HepG2 (cell line): ENCODE measurements at regions not wholly inside any gene's neighbourhood (a gene's known extent, or its start where the extent isn't known, plus 50 kb on each side); places are given as distances from the start of the nearest gene placed in this dataset.

Experiments
- CCDC6 ChIP-seq: sonication (generic); formaldehyde crosslinking; IDR thresholded peaks from 2 replicates; pipeline ENCODE4 v1.8.1; 2022; ENCODE audit warnings: mild to moderate bottlenecking, missing genetic modification reagents, moderate library complexity
- DNMT1 ChIP-seq: sonication (generic); formaldehyde crosslinking; IDR thresholded peaks from 2 replicates; pipeline ENCODE4 v1.5.1; 2020; ENCODE audit warnings: mild to moderate bottlenecking, missing genetic modification reagents
- FOSL2 ChIP-seq: sonication (generic); formaldehyde crosslinking; IDR thresholded peaks from 2 replicates; pipeline ENCODE4 v1.4.0; 2020; ENCODE audit warnings: missing genetic modification reagents
- HHEX ChIP-seq: IDR thresholded peaks from 2 replicates; pipeline ENCODE4 v1.6.1; 2016; ENCODE audit warnings: control low read depth
- HNF4G ChIP-seq, 2 experiments: sonication (generic) in 1 of 2; formaldehyde crosslinking in 1 of 2; IDR thresholded peaks; 2 replicates each; pipeline versions ENCODE4 v1.4.0 to v1.6.1; 2011 to 2020; ENCODE audit warnings: borderline replicate concordance in 2 of 2, low read depth in 2 of 2, mild to moderate bottlenecking in 2 of 2, low read length in 1 of 2, missing genetic modification reagents in 1 of 2, moderate library complexity in 1 of 2
- MAFG ChIP-seq: sonication (generic); formaldehyde crosslinking; IDR thresholded peaks from 2 replicates; pipeline ENCODE4 v1.5.1; 2020; ENCODE audit warnings: mild to moderate bottlenecking, missing genetic modification reagents
- SIN3B ChIP-seq: fragments of 150-350 bp; IDR thresholded peaks from 2 replicates; pipeline ENCODE4 v1.6.1; 2014; ENCODE audit warnings: low read length
- TAF15 ChIP-seq: fragments of 200-400 bp; formaldehyde crosslinking; IDR thresholded peaks from one replicate; pipeline ENCODE4 v1.6.1; 2018; ENCODE audit warnings: mild to moderate bottlenecking, low read depth, low read length; ENCODE audit not compliant: poor library complexity, severe bottlenecking
- ZFP37 ChIP-seq: sonication (generic); formaldehyde crosslinking; IDR thresholded peaks from 2 replicates; pipeline ENCODE4 v1.4.0; 2020; ENCODE audit warnings: missing genetic modification reagents, borderline replicate concordance
- ZFYVE20 ChIP-seq: sonication (generic); formaldehyde crosslinking; IDR thresholded peaks from 2 replicates; pipeline ENCODE4 v1.8.0; 2023; ENCODE audit warnings: low read depth, mild to moderate bottlenecking, moderate library complexity, missing genetic modification reagents, borderline replicate concordance
- ZMAT3 ChIP-seq: sonication (generic); formaldehyde crosslinking; conservative IDR thresholded peaks from 2 replicates; pipeline ENCODE4 v1.7.0; 2021; ENCODE audit warnings: missing genetic modification reagents
- ZNF124 ChIP-seq: sonication (generic); formaldehyde crosslinking; IDR thresholded peaks from 2 replicates; pipeline ENCODE4 v1.4.0; 2020; ENCODE audit warnings: missing genetic modification reagents
- ZNF136 ChIP-seq: sonication (generic); formaldehyde crosslinking; IDR thresholded peaks from 2 replicates; pipeline ENCODE4 v1.8.1; 2022; ENCODE audit warnings: low read depth, mild to moderate bottlenecking, moderate library complexity, missing genetic modification reagents
- ZNF501 ChIP-seq: sonication (generic); formaldehyde crosslinking; IDR thresholded peaks from 2 replicates; pipeline ENCODE4 v1.5.1; 2020; ENCODE audit warnings: mild to moderate bottlenecking, moderate library complexity, missing genetic modification reagents
- ZNF761 ChIP-seq: sonication (generic); formaldehyde crosslinking; conservative IDR thresholded peaks from 2 replicates; pipeline ENCODE4 v1.4.0; 2020; ENCODE audit warnings: mild to moderate bottlenecking, missing genetic modification reagents
- ZNF773 ChIP-seq: sonication (generic); formaldehyde crosslinking; IDR thresholded peaks from 2 replicates; pipeline ENCODE4 v1.4.0; 2020; ENCODE audit warnings: missing genetic modification reagents, borderline replicate concordance
- ZNF781 ChIP-seq: sonication (generic); formaldehyde crosslinking; IDR thresholded peaks from 2 replicates; pipeline ENCODE4 v1.5.1; 2020; ENCODE audit warnings: borderline replicate concordance, mild to moderate bottlenecking, missing genetic modification reagents; ENCODE audit errors: not compliant biosample characterization
- ZNF790 ChIP-seq: sonication (generic); formaldehyde crosslinking; IDR thresholded peaks from 2 replicates; pipeline ENCODE4 v1.8.0; 2022; ENCODE audit warnings: missing genetic modification reagents, mild to moderate bottlenecking, borderline replicate concordance
- TF ChIP-seq, protein P1 (sequence below): sonication (generic); formaldehyde crosslinking; IDR thresholded peaks from 2 replicates; pipeline ENCODE4 v1.8.0; 2022; ENCODE audit warnings: missing genetic modification reagents, mild to moderate bottlenecking, moderate library complexity, borderline replicate concordance
- TF ChIP-seq, protein P2 (sequence below): sonication (generic); formaldehyde crosslinking; conservative IDR thresholded peaks from 2 replicates; pipeline ENCODE4 v1.8.0; 2022; ENCODE audit warnings: low read depth, missing genetic modification reagents
- TF ChIP-seq, protein P3 (sequence below): IDR thresholded peaks from 2 replicates; pipeline ENCODE4 v1.6.1; 2016; ENCODE audit warnings: mild to moderate bottlenecking, missing biosample characterization, missing genetic modification reagents
- TF ChIP-seq, protein P4 (sequence below): sonication (generic); formaldehyde crosslinking; IDR thresholded peaks from 2 replicates; pipeline ENCODE4 v1.5.0; 2020; ENCODE audit warnings: missing genetic modification reagents, mild to moderate bottlenecking, borderline replicate concordance
- TF ChIP-seq, protein P5 (sequence below): IDR thresholded peaks from 2 replicates; pipeline ENCODE4 v1.6.1; 2016; ENCODE audit warnings: low read depth

DNA sequence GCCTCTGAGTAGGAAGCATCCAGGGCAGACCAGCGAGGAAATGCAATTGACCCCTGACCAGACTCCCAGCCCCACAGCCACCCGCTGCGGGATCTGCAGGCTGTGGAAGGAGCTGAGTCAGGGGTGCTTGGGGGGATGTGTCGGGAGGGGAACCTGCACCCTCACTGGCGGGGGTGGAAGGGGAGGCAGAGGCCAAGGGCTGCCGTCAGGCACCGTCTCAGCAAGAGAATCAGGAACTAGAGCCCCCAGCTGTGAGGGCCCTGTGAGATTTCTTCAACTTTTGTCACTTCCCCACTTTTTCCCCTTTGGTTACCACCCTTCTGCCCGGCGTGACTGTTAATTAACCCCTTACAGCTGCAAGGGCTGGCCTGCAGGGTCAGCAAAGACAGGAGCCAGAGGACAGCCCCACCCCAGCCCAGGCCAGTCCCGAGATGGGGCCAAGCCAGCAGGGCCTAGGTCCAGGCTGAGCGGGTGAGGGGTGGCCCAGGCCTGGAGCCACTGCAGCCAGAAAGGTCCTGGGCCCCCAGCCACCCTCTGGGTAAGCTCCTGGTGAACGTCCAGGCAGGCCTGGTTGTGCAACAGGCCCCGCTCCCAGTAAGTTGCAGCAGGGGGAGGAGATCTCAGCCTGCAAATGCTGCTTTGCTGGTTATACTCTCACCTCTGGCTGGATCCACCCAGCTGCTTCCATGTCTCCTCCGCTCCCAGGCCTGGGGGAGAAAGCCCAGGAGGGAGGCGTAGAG lies 147.0 kb upstream of the ID2 start (continued):
- TF ChIP-seq, protein P1, sequence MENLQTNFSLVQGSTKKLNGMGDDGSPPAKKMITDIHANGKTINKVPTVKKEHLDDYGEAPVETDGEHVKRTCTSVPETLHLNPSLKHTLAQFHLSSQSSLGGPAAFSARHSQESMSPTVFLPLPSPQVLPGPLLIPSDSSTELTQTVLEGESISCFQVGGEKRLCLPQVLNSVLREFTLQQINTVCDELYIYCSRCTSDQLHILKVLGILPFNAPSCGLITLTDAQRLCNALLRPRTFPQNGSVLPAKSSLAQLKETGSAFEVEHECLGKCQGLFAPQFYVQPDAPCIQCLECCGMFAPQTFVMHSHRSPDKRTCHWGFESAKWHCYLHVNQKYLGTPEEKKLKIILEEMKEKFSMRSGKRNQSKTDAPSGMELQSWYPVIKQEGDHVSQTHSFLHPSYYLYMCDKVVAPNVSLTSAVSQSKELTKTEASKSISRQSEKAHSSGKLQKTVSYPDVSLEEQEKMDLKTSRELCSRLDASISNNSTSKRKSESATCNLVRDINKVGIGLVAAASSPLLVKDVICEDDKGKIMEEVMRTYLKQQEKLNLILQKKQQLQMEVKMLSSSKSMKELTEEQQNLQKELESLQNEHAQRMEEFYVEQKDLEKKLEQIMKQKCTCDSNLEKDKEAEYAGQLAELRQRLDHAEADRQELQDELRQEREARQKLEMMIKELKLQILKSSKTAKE: no peak
- TF ChIP-seq ZNF124: 0 out of 2 replicates have a peak, but pooled peaks have one; percentile 51
- no peak for TF ChIP-seq HNF4G (IDR thresholded peaks at IDR 0.05; ENCODE audit: borderline replicate concordance, low read depth, low read length)
- no peak for TF ChIP-seq HNF4G (CRISPR knock-in tag; IDR thresholded peaks at IDR 0.05; ENCODE audit: borderline replicate concordance, low read depth)
- TF ChIP-seq, protein P2, sequence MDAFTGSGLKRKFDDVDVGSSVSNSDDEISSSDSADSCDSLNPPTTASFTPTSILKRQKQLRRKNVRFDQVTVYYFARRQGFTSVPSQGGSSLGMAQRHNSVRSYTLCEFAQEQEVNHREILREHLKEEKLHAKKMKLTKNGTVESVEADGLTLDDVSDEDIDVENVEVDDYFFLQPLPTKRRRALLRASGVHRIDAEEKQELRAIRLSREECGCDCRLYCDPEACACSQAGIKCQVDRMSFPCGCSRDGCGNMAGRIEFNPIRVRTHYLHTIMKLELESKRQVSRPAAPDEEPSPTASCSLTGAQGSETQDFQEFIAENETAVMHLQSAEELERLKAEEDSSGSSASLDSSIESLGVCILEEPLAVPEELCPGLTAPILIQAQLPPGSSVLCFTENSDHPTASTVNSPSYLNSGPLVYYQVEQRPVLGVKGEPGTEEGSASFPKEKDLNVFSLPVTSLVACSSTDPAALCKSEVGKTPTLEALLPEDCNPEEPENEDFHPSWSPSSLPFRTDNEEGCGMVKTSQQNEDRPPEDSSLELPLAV (CRISPR knock-in tag): no peak
- no peak for TF ChIP-seq CCDC6 (CRISPR knock-in tag)
- no peak for TF ChIP-seq ZNF781 (CRISPR knock-in tag)
- no peak for TF ChIP-seq DNMT1 (CRISPR knock-in tag)
- TF ChIP-seq ZNF136: no peak
- TF ChIP-seq, protein P3, sequence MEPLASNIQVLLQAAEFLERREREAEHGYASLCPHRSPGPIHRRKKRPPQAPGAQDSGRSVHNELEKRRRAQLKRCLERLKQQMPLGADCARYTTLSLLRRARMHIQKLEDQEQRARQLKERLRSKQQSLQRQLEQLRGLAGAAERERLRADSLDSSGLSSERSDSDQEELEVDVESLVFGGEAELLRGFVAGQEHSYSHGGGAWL (CRISPR knock-in tag): peak; percentile 31; the same call in 1 of the 2 replicates
- TF ChIP-seq ZNF790 (CRISPR knock-in tag): no peak
- TF ChIP-seq ZNF501: peak; percentile 73
- TF ChIP-seq SIN3B: no peak
- TF ChIP-seq, protein P4, sequence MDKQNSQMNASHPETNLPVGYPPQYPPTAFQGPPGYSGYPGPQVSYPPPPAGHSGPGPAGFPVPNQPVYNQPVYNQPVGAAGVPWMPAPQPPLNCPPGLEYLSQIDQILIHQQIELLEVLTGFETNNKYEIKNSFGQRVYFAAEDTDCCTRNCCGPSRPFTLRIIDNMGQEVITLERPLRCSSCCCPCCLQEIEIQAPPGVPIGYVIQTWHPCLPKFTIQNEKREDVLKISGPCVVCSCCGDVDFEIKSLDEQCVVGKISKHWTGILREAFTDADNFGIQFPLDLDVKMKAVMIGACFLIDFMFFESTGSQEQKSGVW (CRISPR knock-in tag): no peak
- TF ChIP-seq, protein P5, sequence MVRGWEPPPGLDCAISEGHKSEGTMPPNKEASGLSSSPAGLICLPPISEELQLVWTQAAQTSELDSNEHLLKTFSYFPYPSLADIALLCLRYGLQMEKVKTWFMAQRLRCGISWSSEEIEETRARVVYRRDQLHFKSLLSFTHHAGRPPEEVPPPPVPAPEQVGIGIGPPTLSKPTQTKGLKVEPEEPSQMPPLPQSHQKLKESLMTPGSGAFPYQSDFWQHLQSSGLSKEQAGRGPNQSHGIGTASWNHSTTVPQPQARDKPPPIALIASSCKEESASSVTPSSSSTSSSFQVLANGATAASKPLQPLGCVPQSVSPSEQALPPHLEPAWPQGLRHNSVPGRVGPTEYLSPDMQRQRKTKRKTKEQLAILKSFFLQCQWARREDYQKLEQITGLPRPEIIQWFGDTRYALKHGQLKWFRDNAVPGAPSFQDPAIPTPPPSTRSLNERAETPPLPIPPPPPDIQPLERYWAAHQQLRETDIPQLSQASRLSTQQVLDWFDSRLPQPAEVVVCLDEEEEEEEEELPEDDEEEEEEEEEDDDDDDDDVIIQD (CRISPR knock-in tag): no peak
- no peak for TF ChIP-seq ZFYVE20
- TF ChIP-seq ZNF773: no peak
- no peak for TF ChIP-seq ZFP37 (CRISPR knock-in tag)
- TF ChIP-seq MAFG: no peak
- no peak for TF ChIP-seq ZNF761 (CRISPR knock-in tag)
- no peak for TF ChIP-seq TAF15
- no peak for TF ChIP-seq ZMAT3
- peak; percentile 11; the same call in 1 of the 2 replicates for TF ChIP-seq FOSL2
- TF ChIP-seq HHEX: no peak
